Liver (tissue), 3 donors: ENCODE measurements at regions not wholly inside any gene's neighbourhood (a gene's known extent, or its start where the extent isn't known, plus 50 kb on each side); places are given as distances from the start of the nearest gene placed in this dataset.

Experiments
- CTCF ChIP-seq: fragments of 150-350 bp; IDR thresholded peaks from 2 replicates; pipeline ENCODE4 v1.5.1; 2017; ENCODE audit warnings: improper control_type of control experiment, low read depth, low read length; ENCODE audit not compliant: missing input control
- EGR1 ChIP-seq, 2 donors: IDR thresholded peaks; 2 replicates each; pipeline ENCODE4 v1.6.1; 2016 to 2018; ENCODE audit warnings: antibody characterized with exemption in 2 of 2, low read depth in 2 of 2
- FOXA1 ChIP-seq: IDR thresholded peaks from 2 replicates; pipeline ENCODE4 v1.6.1; 2016; ENCODE audit warnings: antibody characterized with exemption
- GABPA ChIP-seq, 2 donors: IDR thresholded peaks in 1 of 2; conservative IDR thresholded peaks in 1 of 2; 2 replicates each; pipeline ENCODE4 v1.6.1; 2016; ENCODE audit warnings: antibody characterized with exemption in 2 of 2, mild to moderate bottlenecking in 1 of 2, moderate library complexity in 1 of 2
- JUND ChIP-seq, 2 donors: IDR thresholded peaks; 2 replicates each; pipeline ENCODE4 v1.6.1; 2016; ENCODE audit warnings: antibody characterized with exemption in 2 of 2
- REST ChIP-seq: IDR thresholded peaks from 2 replicates; pipeline ENCODE4 v1.6.1; 2016; ENCODE audit warnings: antibody characterized with exemption, mild to moderate bottlenecking
- SP1 ChIP-seq: IDR thresholded peaks from 2 replicates; pipeline ENCODE4 v1.6.1; 2018; ENCODE audit warnings: antibody characterized with exemption, mild to moderate bottlenecking
- TAF1 ChIP-seq: conservative IDR thresholded peaks from 2 replicates; pipeline ENCODE4 v1.6.1; 2016; ENCODE audit warnings: antibody characterized with exemption, mild to moderate bottlenecking
- TF ChIP-seq, protein P1 (sequence below): IDR thresholded peaks from 2 replicates; pipeline ENCODE4 v1.6.1; 2016; ENCODE audit warnings: antibody characterized with exemption
- donor health status: healthy.
- donor health status: healthy.

- no peak for TF ChIP-seq CTCF
- TF ChIP-seq EGR1 (IDR thresholded peaks at IDR 0.05; ENCODE audit: low read depth in 2 of 2), result no peak
- TF ChIP-seq GABPA (IDR thresholded peaks at IDR 0.05 in 1 of 2, conservative IDR thresholded peaks at IDR 0.05 in 1 of 2), result no peak
- no peak for TF ChIP-seq FOXA1
- no peak for TF ChIP-seq TAF1
- TF ChIP-seq, protein P1, sequence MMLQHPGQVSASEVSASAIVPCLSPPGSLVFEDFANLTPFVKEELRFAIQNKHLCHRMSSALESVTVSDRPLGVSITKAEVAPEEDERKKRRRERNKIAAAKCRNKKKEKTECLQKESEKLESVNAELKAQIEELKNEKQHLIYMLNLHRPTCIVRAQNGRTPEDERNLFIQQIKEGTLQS, result no peak
- TF ChIP-seq REST, result no peak
- TF ChIP-seq JUND (IDR thresholded peaks at IDR 0.05), result no peak
- TF ChIP-seq SP1, result no peak
Measured at GRCh38 chr4:31097999-31098398, 377.8 kb downstream of the PCDH7 start.
